GM21529 (cell line): ENCODE measurements at regions not wholly inside any gene's neighbourhood (a gene's known extent, or its start where the extent isn't known, plus 50 kb on each side); places are given as distances from the start of the nearest gene placed in this dataset.
"Not testable (repeated sequence)": the region's sequence is repeated elsewhere in the genome, so short reads cannot be mapped to it uniquely, and the experiment has no call there.

Experiments
- ATAC-seq: cut with Tn5 transposase; IDR thresholded peaks from one replicate; pipeline ENCODE4 v1.9.1; 2021; ENCODE audit not compliant: unreplicated experiment

GRCh38 chr4:152073351-152074087 is 312.7 kb upstream of the GATB start:
- no peak for ATAC-seq

GRCh38 chr4:152072906-152073305 is 312.1 kb upstream of the GATB start:
- no peak for ATAC-seq

GRCh38 chr4:152072001-152072485 is 311.2 kb upstream of the GATB start:
- ATAC-seq: no peak

GRCh38 chr4:152070854-152071253 is 310.0 kb upstream of the GATB start:
- no peak for ATAC-seq

GRCh38 chr4:152068866-152069265 is 308.1 kb upstream of the GATB start:
- no peak for ATAC-seq

- no peak for ATAC-seq
These were observed 304.7 kb upstream of the GATB start for GRCh38 chr4:152065545-152065944.

GRCh38 chr4:152064753-152065152 is 303.9 kb upstream of the GATB start:
- ATAC-seq: no peak

GRCh38 chr4:152064282-152064681 is 303.5 kb upstream of the GATB start:
- ATAC-seq: no peak

- no peak for ATAC-seq
These were observed 302.9 kb upstream of the GATB start for GRCh38 chr4:152063621-152064240.

GRCh38 chr4:152062936-152063620 is 302.3 kb upstream of the GATB start:
- ATAC-seq: no peak

- ATAC-seq: no peak
These were observed 293.9 kb upstream of the GATB start for GRCh38 chr4:152054731-152055130.

GRCh38 chr4:152052451-152053057 is 291.7 kb upstream of the GATB start:
- ATAC-seq: no peak

- ATAC-seq: not testable (repeated sequence)
These were observed 290.5 kb upstream of the GATB start for GRCh38 chr4:152051332-152051731.

- no peak for ATAC-seq
These were observed 289.3 kb upstream of the GATB start for GRCh38 chr4:152050106-152050505.

GRCh38 chr4:152047451-152047850 is 286.6 kb upstream of the GATB start:
- no peak for ATAC-seq

- peak; percentile 54 for ATAC-seq
These were observed 285.2 kb upstream of the GATB start for GRCh38 chr4:152045807-152046571.

- ATAC-seq: peak; percentile 37
These were observed 284.6 kb upstream of the GATB start for GRCh38 chr4:152045449-152045806.

- no peak for ATAC-seq
These were observed 283.7 kb upstream of the GATB start for GRCh38 chr4:152044331-152045036.

GRCh38 chr4:152041295-152041694 is 280.5 kb upstream of the GATB start:
- no peak for ATAC-seq

- ATAC-seq: no peak
These were observed 278.9 kb upstream of the GATB start for GRCh38 chr4:152039691-152040090.
